Breast epithelium (tissue), 3 donors: ENCODE measurements at regions not wholly inside any gene's neighbourhood (a gene's known extent, or its start where the extent isn't known, plus 50 kb on each side); places are given as distances from the start of the nearest gene placed in this dataset.

ENCODE experiments used
- CTCF ChIP-seq, 3 donors: fragments of 450-650 bp; IDR thresholded peaks; one replicate each; pipeline ENCODE4 v1.5.1; 2016 to 2017; ENCODE audit warnings: antibody characterized with exemption in 3 of 3, mild to moderate bottlenecking in 3 of 3, moderate library complexity in 3 of 3
- POLR2A ChIP-seq: fragments of 450-650 bp; IDR thresholded peaks from one replicate; pipeline ENCODE4 v1.6.1; 2016; ENCODE audit warnings: antibody characterized with exemption, mild to moderate bottlenecking, moderate library complexity
- POLR2AphosphoS5 ChIP-seq, 3 donors: sonication (generic); formaldehyde crosslinking; IDR thresholded peaks; one replicate each; pipeline ENCODE4 v1.6.1; 2017; ENCODE audit warnings: antibody characterized with exemption in 3 of 3

- TF ChIP-seq POLR2A (no peak), CTCF (IDR thresholded peaks at IDR 0.05) (no peak), POLR2AphosphoS5 (IDR thresholded peaks at IDR 0.05) (no peak)
These were observed 100.7 kb upstream of the PTPRG start for GRCh38 chr3:61460636-61461035.
